GM10266 (cell line): ENCODE measurements at regions not wholly inside any gene's neighbourhood (a gene's known extent, or its start where the extent isn't known, plus 50 kb on each side); places are given as distances from the start of the nearest gene placed in this dataset.
"Not testable (repeated sequence)": the region's sequence is repeated elsewhere in the genome, so short reads cannot be mapped to it uniquely, and the experiment has no call there.

Experiments
- DNase-seq: peaks from one replicate; pipeline ENCODE4 v3.0.0; 2012; ENCODE audit errors: extremely low spot score
- TF ChIP-seq, protein P1 (sequence below): IDR thresholded peaks from 2 replicates; pipeline ENCODE4 v1.5.1; 2012; ENCODE audit warnings: mild to moderate bottlenecking, low read depth; ENCODE audit not compliant: control insufficient read depth, insufficient read depth; ENCODE audit errors: missing control alignments

DNA sequence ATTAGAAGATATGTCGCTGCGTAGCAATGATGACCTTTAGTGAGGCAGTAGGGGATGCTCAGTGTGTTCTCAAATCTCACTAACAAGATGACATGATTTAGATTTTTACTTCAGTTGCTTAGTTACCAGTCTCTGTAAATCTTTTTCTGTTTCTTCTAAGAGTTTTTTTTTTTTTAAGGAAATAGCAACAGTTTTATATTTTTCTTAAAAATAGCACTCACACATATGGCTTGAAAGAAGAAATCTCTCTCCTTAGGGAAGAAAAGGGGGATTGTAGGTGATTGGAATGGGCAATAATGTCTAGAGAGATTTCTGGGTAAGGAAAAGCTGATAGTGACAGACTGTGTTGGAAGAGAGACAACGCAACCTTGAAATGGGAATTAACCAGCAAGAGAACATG lies 524.6 kb upstream of the ARPP21 start:
- DNase-seq: no peak
- TF ChIP-seq, protein P1, sequence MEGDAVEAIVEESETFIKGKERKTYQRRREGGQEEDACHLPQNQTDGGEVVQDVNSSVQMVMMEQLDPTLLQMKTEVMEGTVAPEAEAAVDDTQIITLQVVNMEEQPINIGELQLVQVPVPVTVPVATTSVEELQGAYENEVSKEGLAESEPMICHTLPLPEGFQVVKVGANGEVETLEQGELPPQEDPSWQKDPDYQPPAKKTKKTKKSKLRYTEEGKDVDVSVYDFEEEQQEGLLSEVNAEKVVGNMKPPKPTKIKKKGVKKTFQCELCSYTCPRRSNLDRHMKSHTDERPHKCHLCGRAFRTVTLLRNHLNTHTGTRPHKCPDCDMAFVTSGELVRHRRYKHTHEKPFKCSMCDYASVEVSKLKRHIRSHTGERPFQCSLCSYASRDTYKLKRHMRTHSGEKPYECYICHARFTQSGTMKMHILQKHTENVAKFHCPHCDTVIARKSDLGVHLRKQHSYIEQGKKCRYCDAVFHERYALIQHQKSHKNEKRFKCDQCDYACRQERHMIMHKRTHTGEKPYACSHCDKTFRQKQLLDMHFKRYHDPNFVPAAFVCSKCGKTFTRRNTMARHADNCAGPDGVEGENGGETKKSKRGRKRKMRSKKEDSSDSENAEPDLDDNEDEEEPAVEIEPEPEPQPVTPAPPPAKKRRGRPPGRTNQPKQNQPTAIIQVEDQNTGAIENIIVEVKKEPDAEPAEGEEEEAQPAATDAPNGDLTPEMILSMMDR: no peak

DNA sequence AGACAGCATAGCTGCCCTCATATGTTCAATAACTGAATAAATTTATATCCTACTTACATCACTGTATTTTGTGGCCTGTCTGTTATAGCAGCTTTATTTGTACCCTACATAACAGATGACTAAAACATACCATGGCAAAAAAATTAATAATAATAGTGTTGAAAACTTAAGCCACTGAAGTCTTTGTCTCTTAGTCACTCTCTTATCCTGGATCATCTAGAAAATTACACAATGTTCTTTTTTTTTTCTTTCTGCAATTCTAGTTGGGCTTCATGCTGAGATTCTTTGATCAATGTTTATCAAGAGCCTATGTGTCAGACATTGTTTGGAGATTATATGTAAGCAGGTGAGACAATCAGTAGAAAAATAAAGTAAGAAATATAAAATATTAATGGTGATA lies 519.3 kb upstream of the ARPP21 start:
- no peak for DNase-seq
- TF ChIP-seq, protein P1: no peak

DNA sequence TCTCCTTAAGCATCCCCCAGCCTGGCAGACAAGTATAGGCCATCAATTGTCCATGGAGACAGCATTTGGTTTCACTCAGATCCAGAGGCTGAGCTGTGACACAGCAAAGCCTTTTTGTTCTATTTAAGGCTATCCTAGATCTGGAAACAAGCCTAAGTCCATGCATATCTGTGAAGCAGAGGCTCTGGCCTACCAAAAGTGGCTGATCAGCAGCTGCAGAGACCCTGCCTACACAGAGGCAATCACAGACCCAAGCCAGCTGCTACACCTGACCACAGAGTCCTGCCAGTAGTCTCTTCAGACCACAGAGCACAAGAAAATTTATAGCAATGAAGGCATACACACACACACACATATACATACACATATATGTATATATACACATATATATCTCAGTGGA lies 501.7 kb upstream of the ARPP21 start:
- DNase-seq: no peak
- TF ChIP-seq, protein P1: no peak

DNA sequence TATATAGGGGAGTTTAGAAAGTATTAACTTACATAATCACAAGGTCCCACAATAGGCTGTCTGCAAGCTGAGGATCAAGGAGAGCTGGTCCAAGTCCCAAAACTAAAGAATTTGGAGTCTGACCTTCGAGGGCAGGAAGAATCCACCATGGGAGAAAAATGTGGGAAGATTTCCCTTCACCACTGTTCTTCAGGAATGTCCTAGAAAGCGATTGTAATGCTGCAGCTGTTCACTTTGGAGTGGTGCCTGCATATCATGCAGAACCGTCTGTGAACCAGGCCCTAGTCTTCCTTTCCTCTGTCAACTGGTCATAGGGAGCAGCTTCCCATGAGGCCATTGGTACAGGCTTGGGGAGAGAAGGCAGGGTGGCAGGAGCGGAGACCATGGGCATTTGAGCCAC lies 497.9 kb upstream of the ARPP21 start:
- no peak for DNase-seq
- TF ChIP-seq, protein P1: no peak

DNA sequence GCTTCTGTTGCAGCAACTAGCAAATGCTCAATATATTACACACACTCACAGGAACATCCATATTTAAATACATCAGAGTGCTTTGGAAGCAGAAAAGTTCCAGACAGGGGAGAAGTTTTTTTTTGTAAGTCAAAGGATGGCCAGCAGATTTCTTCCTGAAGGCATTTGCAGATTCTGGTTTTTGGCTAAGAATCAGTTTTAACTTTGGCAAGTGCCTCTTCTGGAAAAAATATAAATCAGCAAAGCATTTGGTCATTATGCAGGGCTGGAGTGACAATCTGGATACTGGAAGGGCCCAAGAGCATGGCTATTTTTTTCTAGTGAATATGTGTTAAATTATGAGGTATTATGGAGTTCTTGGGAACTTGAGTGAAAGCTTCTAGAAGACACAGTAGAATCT lies 495.3 kb upstream of the ARPP21 start:
- TF ChIP-seq, protein P1: no peak
- DNase-seq: no peak

DNA sequence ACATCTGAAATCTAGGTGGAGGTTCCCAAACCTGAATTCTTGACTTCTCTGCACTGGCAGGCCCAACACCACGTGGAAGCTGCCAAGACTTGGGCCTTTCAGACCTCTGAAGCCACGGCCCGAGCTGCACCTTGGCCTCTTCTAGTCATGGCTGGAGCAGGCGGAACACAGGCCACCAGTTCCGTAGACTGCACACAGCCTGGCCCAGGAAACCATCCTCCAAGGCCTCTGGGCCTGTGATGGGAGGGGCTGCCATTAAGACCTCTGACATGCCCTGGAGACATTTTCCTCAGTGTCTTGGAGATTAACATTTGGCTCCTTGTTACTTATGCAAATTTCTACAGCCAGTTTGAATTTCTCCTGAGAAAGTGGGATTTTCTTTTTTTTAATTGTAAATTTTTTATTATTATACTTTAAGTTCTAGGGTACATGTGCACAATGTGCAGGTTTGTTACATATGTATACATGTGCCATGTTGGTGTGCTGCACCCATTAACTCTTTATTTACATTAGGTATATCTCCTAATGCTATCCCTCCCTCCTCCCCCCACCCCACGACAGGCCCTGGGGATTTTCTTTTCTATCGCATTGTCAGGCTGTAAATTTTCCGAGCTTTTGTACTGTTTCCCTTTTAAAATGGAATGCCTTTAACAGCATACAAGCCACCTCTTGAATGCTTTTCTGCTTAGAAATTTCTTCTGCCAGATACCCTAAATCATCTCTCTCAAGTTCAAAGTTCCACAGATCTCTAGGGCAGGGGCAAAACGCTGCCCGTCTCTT lies 492.9 kb upstream of the ARPP21 start:
- DNase-seq: not testable (repeated sequence)

DNA sequence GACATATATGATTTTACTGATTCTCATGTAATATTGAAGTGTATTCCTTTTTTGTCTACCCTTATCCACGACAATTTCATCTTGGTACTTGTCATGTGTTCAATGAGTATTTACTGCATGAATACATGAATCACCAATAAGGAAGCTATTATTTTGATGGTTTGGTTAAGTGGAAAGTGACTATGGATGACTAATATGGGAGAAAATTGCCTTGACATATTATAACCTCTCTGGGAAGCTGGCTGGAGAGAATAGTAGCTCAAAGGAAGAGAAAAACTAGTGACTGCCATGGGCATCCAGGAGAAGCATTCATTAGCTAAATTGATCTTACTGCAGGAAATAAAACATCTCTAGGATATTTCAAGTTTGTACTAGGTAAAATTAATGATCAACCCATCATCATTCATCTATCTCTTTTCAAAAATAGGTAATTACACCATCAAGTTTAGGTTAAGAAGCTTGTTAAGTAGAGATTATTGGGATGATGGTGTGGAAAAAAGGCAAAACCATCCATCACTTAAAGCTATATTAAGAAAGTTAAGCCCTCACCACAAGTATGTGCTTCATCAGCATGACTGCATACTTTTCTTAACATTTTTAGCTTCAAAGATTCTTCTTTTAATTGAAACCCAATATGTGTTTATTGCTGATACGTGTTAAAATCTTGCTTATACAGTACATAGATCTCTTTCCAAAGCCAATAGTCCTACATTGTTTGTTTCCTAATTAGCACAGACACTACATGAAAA lies 455.2 kb upstream of the ARPP21 start:
- TF ChIP-seq, protein P1: no peak
- DNase-seq: no peak
